KBM-7 (cell line): ENCODE measurements at regions not wholly inside any gene's neighbourhood (a gene's known extent, or its start where the extent isn't known, plus 50 kb on each side); places are given as distances from the start of the nearest gene placed in this dataset.

Experiments
- DNase-seq: peaks from one replicate; pipeline ENCODE4 v3.0.0-alpha.2; 2015
- in situ Hi-C: fragments of 300-500 bp; cut with MboI; formaldehyde crosslinking; loops from 2 replicates; pipeline ENCODE4 v1.14.3; 2020; ENCODE audit warnings: low sequenced_read_pairs, low pct_unique_long_range_greater_than_20kb, mixed read lengths

DNA sequence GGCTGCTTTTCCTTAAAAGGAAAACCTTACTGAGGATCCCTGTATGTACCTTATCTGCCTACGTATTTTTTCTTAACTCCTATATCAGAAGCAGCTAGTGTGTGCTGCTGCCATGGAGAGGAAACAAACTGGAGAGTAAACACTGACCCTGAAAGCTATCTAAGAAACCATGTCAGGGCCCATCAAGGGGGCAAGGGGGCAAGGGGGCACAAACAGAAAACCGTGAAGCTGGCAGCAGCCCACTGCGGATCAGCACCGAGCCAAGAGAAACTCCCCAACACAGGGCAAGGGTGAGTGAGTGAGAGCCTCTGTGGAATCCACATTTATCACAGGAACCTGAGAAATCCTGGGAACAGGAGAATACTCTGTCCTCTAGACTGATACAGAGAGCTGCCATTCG, 1204.2 kb downstream of the PCDH18 start:
- no peak for DNase-seq
- in situ Hi-C loops, result no loop called here

DNA sequence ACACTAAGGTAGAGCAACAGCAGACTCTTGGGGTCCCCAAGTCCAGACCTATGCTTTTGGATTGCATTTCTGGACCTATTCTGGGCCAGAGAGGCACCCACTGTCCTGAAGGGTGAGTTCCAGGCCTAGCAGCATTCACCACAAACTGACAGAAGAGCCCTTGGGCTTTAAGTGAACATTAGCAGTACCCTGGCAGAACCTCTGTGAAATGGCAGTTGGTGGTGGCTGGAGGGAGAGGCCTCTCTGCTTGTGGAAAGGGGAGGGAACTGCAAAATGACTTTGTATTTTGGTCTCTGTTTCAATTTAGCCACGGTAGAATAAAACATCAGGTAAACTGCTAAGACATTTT, 1211.9 kb downstream of the PCDH18 start:
- DNase-seq, result no peak
- in situ Hi-C loops, result no loop called here

DNA sequence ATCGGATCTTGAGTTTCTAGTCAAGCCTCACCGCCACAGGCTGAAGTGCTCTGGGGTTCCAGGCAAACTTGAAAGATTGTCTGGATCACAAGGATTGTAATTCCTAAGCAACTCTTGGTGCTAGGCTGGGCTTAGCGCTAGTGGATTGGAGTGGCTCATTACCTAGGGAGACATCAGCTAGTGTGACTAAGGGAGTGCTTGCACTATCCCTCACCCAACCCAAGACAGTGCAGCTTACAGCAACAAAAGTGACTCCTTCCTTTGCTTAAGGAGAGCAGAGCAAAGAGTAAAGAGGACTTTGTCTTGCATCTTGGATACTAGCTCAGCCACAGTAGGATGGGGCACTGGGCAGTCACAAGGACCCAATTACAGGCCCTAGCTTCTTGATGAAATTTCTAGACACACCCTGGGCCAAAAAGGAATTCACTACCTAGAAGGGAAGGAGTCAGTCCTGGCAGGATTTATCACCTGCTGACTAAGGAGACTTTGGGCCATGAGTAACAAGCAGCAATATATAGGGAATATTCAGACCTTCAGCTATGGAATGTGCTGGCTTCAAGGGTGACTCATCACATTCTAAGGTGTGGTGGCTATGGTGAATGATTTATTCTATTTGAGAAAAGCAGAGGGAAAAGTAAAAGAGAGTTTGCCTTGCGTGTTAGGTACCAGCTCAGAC, 1212.4 kb downstream of the PCDH18 start:
- in situ Hi-C loops, result no loop called here
- no peak for DNase-seq

DNA sequence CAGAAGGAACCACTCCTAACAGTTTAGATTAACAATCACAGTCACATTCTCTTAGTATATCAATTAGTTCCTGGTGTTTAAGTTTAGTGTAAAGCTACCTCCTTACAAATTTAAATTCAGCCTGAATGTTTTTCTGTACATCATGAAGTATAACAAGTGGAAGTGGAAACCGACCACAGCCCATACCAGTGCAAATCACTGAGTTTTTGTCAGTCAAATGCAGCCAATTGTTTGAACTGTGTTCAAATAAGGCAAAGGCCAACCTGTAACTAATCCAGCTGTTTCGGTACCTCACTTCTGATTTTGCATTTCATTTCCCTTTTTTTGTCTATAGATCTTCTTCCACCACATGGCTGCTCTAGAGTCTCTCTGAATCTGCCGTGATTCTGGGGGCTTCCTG, 1215.3 kb downstream of the PCDH18 start:
- no peak for DNase-seq
- in situ Hi-C loops, result no loop called here

DNA sequence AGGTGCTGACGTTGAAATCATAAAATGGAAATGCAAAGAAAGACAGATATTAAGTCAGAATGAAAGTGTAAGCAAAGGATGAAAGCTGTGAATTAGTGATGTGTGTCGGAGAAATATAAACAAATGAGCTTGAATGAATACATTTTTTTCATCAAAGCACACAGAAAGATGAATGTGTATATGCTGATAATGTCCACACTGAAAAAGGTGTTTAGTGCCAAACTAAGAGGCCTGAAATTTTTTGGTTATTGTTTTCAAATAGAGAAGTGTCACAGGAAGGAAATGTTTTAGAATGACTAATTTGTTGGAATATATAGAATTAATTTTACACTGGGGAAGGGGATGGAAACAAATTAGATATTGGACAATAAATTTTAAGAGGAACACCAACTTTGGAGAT, 1217.6 kb downstream of the PCDH18 start:
- in situ Hi-C loops, result no loop called here
- no peak for DNase-seq

DNA sequence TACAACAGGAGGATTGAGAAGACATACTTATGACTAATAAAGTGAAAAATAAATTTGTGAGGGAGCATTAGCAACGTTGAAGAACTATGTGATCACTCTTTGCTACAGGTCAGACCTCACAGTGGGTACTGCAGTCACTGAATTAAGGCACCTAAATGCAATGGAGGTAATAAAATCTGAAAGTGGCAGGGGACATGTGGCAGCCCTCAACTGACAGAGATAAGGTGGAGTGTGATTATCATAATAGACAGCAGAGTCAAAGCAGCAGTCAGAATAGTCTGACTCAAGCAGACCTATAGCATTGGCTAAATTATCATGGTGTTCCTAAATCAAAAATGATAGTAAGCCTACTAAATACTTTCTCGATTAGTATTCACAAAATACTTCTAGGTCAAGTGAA, 1220.5 kb downstream of the PCDH18 start:
- no peak for DNase-seq
- in situ Hi-C loops, result no loop called here

DNA sequence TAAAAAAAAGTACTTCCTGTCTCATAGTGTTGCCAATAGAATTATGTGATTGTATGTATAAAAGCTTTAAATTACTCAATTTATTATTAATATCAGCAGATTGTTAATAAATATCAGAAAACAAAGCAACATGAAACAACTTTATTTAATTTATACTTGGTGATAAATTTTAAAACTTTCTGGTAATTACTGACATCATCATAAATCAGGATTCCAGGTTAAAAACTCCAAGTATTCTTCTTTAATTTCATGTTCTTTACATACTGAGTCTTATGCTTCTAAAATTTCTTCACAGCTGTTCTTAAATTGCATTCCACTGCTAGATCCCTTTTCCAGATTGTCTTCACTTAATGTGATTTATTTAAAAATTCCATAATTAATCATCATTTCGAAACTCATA, 1224.5 kb downstream of the PCDH18 start:
- DNase-seq, result no peak
- in situ Hi-C loops, result no loop called here

DNA sequence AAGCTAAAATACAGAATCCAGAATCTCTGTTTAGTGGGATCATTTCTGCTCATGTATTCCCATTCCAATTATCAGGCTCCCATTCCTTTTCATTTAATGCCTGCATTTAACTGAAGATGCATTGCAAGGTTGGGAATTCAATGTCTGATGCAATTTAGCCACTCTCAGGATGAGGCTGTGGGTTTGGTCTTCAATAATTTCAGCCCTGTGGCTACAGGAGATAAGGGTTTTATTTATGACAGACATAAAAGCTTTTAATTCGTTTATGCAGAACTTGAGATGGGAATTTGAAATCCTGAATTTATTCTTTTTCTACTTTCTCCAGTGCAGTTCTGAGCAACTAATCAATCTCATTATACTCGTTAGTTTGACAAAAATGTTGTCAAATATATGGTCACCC, 1225.9 kb downstream of the PCDH18 start:
- in situ Hi-C loops, result no loop called here
- no peak for DNase-seq

DNA sequence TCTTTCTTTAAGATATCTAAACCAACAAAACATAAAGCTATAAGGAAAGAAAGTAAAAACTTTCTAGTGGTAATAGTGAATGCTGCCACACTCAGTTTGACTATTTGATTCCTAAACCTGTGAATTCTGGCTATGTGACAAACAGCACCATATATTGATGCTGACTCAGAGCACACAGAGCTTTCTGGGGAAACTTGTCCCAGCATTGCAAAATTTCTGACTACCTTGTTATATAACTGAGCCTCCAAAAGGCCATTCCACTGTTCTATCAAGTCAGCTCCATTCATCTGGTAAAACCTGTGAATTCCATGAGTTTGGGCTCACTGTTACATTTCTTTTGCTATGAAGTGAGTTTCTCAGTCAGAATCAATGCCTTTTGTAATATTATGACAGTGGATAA, 1229.7 kb downstream of the PCDH18 start:
- in situ Hi-C loops, result no loop called here
- no peak for DNase-seq

DNA sequence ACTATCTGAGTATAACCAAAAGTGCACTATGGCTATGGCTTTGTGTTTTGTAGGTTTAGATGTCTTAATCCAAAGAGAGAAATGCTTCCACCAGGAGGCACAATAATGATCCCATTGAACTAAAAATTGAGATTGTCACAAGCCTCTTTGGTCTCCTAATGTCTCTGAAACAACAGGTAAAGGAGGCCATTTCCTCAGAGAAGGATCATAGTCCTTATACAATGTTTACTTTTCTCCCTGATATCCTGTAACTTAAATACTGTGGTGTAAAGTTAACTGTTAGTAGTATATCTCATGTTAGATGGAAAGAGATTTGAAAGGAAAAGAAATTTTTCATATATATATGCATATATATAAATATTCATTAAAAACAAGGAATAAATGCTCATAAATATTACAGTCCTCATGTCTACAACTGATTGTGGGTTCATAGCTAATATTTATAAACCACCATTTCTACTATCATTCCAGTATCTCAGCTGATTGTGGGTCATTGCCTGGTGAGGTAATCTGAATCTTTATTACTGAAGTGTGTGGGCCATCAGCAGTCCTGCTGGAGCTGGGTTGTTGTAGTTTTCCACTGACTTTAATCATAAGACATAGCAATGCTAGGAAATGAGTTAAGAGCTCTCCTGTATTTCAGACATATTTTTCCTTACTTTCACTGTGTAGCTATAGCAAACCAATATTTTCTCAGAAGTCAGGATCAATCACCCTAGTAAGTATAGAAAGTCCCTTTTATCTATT, 1230.4 kb downstream of the PCDH18 start:
- in situ Hi-C loops, result no loop called here
- DNase-seq, result no peak

DNA sequence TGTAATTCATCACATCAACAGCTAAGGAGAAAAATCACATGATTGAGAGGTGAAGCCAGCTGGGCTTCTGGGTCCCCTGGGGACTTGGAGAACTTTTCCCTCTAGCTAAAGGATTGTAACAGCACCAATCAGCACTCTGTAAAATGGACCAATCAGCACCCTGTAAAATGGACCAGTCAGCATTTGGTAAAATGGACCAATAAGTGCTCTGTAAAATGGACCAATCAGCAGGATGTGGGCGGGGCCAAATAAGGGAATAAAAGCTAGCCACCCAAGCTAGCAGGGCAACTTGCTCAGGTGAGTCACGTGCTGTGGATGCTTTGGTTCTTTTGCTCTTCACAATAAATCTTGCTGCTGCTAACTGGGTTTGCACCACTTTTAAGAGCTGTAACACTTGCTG, 1248.3 kb downstream of the PCDH18 start:
- DNase-seq, result no peak
- in situ Hi-C loops, result no loop called here

DNA sequence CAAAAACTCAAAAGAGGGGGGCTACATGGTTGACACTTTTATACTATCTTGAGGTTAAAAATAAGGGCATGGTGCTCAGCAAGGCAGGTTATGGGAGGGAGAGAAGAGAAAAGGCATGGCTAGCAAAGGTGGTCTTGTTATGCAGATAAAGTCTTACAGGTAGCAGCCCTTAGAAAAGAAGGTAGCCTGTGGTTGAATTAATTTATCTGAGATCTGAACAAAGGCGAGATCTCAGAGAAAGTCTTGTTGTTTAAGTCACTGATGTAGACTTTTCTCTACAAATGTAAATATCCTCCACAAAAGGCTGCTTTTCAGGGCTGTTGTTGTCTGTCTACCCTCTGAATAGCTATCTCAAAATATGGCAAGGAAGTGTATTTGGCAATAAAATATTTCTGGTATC, 1250.4 kb downstream of the PCDH18 start:
- no peak for DNase-seq
- in situ Hi-C loops, result no loop called here

DNA sequence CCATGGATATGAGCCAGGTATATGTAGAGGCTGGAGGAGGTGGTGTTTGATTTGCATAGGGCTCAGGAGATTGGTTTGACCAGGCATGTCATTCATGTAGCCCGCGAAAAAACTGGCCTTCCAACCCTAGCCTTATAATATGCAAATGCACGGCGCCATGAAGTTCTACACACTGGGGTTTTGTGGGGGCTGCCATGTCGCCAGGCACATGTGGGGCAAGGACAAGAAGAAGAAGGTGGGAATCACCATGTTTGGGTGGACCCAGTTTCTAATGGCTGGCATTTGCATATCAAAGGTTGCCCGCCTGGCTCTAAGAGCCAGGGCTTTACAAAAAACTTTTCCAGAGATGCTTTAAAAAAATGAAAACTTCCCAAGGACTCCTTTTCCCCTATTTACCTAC, 1251.0 kb downstream of the PCDH18 start:
- in situ Hi-C loops, result no loop called here
- no peak for DNase-seq

DNA sequence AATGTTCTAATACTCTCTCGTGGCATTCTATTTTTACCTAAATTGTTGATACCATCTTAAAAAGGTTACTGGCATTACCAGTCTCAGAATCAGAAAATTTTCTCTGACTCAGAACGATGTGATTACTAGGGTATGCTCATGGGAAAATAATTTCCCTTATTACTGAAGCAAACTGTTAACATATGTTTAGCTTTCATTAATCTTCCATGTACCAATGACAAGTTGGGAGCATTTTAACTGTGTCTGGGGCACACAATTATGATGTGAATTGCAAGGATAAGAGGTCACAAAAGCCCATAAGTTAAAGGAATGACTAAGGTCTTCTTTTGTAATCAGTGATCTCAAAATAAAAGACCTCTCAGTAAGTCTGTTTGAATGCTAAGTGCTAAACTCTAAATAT, 1254.6 kb downstream of the PCDH18 start:
- in situ Hi-C loops, result no loop called here
- no peak for DNase-seq

DNA sequence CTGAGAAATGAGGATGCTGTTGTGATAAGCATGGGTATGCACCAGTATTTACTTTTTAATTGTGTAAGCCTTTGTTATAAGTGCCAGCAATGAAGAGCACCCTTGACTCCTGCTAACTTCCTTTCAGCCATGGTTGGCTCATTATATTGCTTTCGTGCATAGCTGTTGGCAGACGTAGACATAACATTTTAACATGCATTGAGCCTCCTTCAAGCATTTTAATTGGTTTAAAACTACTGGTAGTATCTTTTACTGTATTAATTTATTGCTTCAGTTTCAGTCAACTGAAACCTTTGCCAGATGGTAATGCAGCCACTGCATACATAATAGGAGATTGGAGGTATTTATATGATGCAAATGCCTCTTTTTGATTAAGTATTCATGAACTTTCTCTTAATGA, 1285.4 kb downstream of the PCDH18 start:
- no peak for DNase-seq
- in situ Hi-C loops, result no loop called here

DNA sequence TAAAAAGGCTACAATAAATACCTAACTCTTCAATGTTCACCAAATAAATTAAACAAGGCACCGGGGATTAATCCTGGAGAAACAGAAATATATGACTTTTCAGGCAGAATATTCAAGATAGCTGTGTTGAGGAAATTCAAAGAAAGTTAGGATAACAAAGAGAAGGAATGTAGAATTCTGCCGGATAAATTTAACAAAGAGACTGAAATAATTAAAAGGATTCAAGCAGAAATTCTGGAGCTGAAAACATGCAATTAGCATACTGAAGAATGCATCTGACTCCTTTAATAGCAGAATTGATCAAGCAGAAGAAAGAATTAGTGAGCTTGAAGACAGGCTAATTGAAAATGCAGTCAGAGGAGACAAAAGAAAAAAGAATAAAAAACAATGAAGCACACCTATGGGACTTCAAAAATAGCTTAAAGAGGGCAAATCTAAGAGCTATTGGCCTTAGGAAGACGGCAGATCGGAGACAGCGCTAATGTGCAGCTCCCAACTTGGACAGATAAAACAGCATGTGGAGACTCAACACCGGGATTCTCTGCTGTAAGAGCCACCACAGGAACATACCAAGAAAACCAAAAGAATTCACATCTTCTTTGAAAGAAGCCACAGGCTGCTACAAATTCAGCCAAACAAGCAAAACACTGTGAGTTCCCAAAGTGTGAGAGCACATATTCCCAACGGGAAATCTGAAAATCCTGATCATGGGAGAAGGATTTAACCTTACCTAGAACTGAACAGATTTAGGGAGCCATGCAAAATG, 1290.9 kb downstream of the PCDH18 start:
- DNase-seq, result no peak
- in situ Hi-C loops, result no loop called here

DNA sequence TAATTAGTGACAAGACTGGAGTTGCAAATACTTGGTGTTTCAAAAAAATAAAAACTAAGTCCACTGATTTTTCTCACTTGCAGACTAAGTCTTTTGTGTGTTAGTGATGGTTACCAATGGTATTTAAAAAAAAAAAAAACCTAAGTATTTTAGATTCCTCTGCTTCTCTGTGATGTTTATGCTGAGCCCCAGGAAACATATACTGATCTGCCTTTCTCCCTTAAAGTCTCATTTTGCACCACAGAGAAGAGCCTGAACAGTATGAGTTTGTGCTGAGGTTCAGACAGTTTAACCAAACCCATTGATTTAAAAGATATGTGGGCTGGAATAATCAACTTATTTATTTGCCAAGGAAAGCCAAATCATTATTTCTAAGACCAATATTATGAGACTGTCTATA, 1305.0 kb downstream of the PCDH18 start:
- in situ Hi-C loops, result no loop called here

DNA sequence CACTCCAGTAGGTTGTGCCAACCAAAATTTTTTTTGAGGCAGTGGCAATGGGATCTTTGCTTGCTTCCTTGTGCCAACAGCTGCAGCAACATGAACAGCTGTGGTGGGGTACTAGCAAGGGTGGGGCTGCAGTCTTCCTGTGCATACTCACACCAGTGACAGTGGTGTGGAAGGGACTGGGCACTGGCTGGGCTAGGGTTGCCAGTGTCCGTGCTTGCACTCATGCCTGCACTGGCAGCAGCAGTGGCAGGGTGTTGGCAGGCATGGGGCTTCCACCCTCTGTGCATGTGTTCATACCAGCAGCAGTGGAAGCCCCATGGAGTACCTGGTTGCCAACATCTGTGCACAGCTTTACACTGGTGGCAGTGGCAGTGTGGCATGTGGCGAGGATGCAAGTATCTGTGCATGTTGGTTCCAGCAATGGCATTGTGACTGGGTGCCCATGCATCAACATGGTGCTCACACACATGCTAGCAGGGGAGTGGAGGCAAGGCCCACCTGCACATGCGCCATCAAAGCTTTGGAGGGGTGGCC, 1312.6 kb downstream of the PCDH18 start:
- in situ Hi-C loops, result no loop called here
- no peak for DNase-seq

More for the DNA sequence above, 1305.0 kb downstream of the PCDH18 start:
- no peak for DNase-seq

DNA sequence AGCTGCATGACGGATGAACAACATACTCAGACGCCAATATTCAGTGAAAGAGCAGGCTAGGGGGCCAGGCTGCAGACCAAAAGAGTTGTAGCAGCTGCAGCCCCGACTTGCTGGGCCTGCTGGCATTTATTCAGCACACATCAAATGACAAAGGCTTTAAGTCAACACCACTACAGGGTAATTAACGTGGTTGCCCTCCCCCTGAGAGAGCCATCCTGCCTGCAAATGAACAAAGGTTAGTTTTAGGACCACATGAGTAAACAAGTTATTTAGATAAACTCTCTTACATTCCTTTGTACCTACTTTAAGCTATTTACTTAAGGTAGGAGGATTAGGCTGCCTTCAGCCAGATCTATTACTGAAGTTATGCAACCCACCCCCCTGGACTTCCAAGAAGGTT, 1329.1 kb downstream of the PCDH18 start:
- in situ Hi-C loops, result no loop called here
- no peak for DNase-seq

DNA sequence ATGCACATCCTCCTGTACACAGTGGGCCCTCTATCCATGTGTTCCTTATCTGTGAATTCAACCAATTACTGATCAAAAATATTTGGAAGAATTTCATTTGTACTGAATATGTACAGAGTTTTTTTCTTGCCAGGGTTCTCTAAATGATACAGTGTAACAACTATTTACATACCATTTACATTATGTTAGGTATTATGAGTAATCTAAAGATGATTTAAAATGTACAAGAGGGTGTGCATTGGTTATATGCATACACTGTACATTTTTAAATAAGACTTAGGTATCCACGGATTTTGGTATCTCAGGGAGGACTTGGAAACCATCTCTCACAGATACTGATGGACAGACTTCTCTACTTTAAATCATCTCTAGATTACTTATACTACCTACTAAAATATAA, 1333.9 kb downstream of the PCDH18 start:
- in situ Hi-C loops, result no loop called here
- DNase-seq, result no peak
